H1 (cell line): ENCODE measurements at regions not wholly inside any gene's neighbourhood (a gene's known extent, or its start where the extent isn't known, plus 50 kb on each side); places are given as distances from the start of the nearest gene placed in this dataset.

Source experiments
- CTCF ChIA-PET: fragments of 300-600 bp; sonication (Branson Sonifier 250); formaldehyde crosslinking; loops from one replicate; lab custom pipeline; 2021; ENCODE audit not compliant: partially characterized antibody; lab: Charles Lee
- POLR2A ChIA-PET: fragments of 300-600 bp; sonication (Branson Sonifier 250); formaldehyde crosslinking; loops from one replicate; lab custom pipeline; 2021; ENCODE audit warnings: inconsistent platforms; ENCODE audit not compliant: partially characterized antibody; lab: Charles Lee
- DNase-seq, 2 experiments: peaks; one replicate each; pipeline versions ENCODE4 v3.0.0 to v3.0.0-alpha.2; 2010 to 2022; ENCODE audit warnings: low spot score in 2 of 2, low read depth in 1 of 2, mixed read lengths in 1 of 2
- FAIRE-seq: peaks from 2 replicates; lab custom pipeline; 2011; peaks lifted over from hg19 to GRCh38; lab: Jason Lieb, UNC
- H2AFZ ChIP-seq: 2 replicates; pipeline ENCODE4 v1.8.1; 2012; ENCODE audit warnings: low read length, inconsistent platforms
- H2AK5ac ChIP-seq: 2 replicates; pipeline ENCODE4 v1.6.1; 2013; ENCODE audit warnings: low read depth, low read length
- H2BK120ac ChIP-seq: replicated peaks from 2 replicates; pipeline ENCODE3; 2013; ENCODE audit warnings: low read depth, low read length, inconsistent platforms
- H2BK12ac ChIP-seq: 2 replicates; pipeline ENCODE4 v1.6.1; 2013; ENCODE audit warnings: low read depth, low read length
- H2BK15ac ChIP-seq: 2 replicates; pipeline ENCODE4 v1.6.1; 2013; ENCODE audit warnings: low read length
- H2BK20ac ChIP-seq: 2 replicates; pipeline ENCODE4 v1.6.1; 2013; ENCODE audit warnings: low read length
- H2BK5ac ChIP-seq: 2 replicates; pipeline ENCODE4 v1.6.1; 2013; ENCODE audit warnings: low read depth, low read length
- H3K14ac ChIP-seq: 2 replicates; pipeline ENCODE4 v1.6.1; 2013; ENCODE audit warnings: inconsistent platforms; ENCODE audit not compliant: insufficient read length
- H3K18ac ChIP-seq: 2 replicates; pipeline ENCODE4 v1.6.1; 2013; ENCODE audit warnings: low read length; ENCODE audit errors: extremely low read depth
- H3K23ac ChIP-seq: 2 replicates; pipeline ENCODE4 v1.6.1; 2013; ENCODE audit warnings: inconsistent platforms; ENCODE audit not compliant: insufficient read length
- H3K23me2 ChIP-seq: 2 replicates; pipeline ENCODE4 v1.6.1; 2013; ENCODE audit warnings: low read depth, low read length
- H3K27ac ChIP-seq: 2 replicates; pipeline ENCODE4 v1.6.1; 2011; ENCODE audit warnings: low read depth, low read length, inconsistent platforms
- H3K27me3 ChIP-seq, 4 experiments: replicated peaks in 1 of 4; 1 replicate in 1 of 4; 2 replicates in 3 of 4; pipeline versions ENCODE4 v1.6.1 to v1.8.1; 2011 to 2013; ENCODE audit warnings: low read length in 3 of 4, mild to moderate bottlenecking in 3 of 4, inconsistent platforms in 2 of 4, mixed read lengths in 2 of 4, moderate library complexity in 1 of 4; ENCODE audit not compliant: control insufficient read depth in 3 of 4, insufficient read depth in 3 of 4; ENCODE audit errors: extremely low read depth in 1 of 4
- H3K36me3 ChIP-seq, 4 experiments: 2 replicates each; pipeline versions ENCODE4 v1.6.1 to v1.8.1; 2011 to 2013; ENCODE audit warnings: mild to moderate bottlenecking in 4 of 4, low read length in 3 of 4, moderate library complexity in 2 of 4, control low read depth in 1 of 4, inconsistent platforms in 1 of 4; ENCODE audit not compliant: insufficient read depth in 4 of 4, control insufficient read depth in 2 of 4
- H3K4ac ChIP-seq: replicated peaks from 2 replicates; pipeline ENCODE3; 2013; ENCODE audit warnings: low read length, low read depth, mixed read lengths, inconsistent platforms; ENCODE audit not compliant: insufficient read length
- H3K4me1 ChIP-seq, 4 experiments: replicated peaks in 1 of 4; 1 replicate in 1 of 4; 2 replicates in 3 of 4; pipeline versions ENCODE4 v1.6.1 to v1.8.1; 2011 to 2013; ENCODE audit warnings: low read length in 3 of 4, inconsistent platforms in 2 of 4, mixed read lengths in 1 of 4; ENCODE audit not compliant: insufficient read depth in 4 of 4, control insufficient read depth in 3 of 4
- H3K4me2 ChIP-seq, 2 experiments: 2 replicates each; pipeline versions ENCODE4 v1.6.1 to v1.8.1; 2011 to 2013; ENCODE audit warnings: low read depth in 2 of 2, low read length in 2 of 2, control low read depth in 1 of 2, inconsistent platforms in 1 of 2, mild to moderate bottlenecking in 1 of 2; ENCODE audit not compliant: insufficient read depth in 1 of 2
- H3K4me3 ChIP-seq, 4 experiments: fragments of 200-600, 300-600 bp in 1 of 4; sonication (generic), shearing (Covaris generic), sonication (Bioruptor Twin) in 1 of 4; 2 replicates each; pipeline versions ENCODE4 v1.5.1 to v1.8.1; 2011 to 2016; ENCODE audit warnings: low read length in 4 of 4, low read depth in 3 of 4, control low read depth in 2 of 4, inconsistent platforms in 2 of 4, mild to moderate bottlenecking in 2 of 4, mixed read lengths in 1 of 4, moderate library complexity in 1 of 4; ENCODE audit not compliant: insufficient read depth in 2 of 4; ENCODE audit errors: extremely low read depth in 1 of 4
- H3K56ac ChIP-seq: replicated peaks from 2 replicates; pipeline ENCODE3; 2013; ENCODE audit warnings: low read depth, mild to moderate bottlenecking, mixed read lengths, low read length, inconsistent platforms; ENCODE audit not compliant: insufficient read length
- H3K79me1 ChIP-seq: 2 replicates; pipeline ENCODE4 v1.6.1; 2013; ENCODE audit warnings: low read depth, low read length, control low read depth
- H3K79me2 ChIP-seq, 2 experiments: 2 replicates each; pipeline versions ENCODE4 v1.6.1 to v1.8.1; 2012 to 2013; ENCODE audit warnings: low read length in 2 of 2, mild to moderate bottlenecking in 2 of 2, inconsistent platforms in 1 of 2; ENCODE audit not compliant: insufficient read depth in 2 of 2, control insufficient read depth in 1 of 2
- H3K9ac ChIP-seq, 4 experiments: replicated peaks in 1 of 4; 1 replicate in 1 of 4; 2 replicates in 3 of 4; pipeline versions ENCODE4 v1.6.1 to v1.8.1; 2011 to 2013; ENCODE audit warnings: low read depth in 3 of 4, low read length in 3 of 4, control low read depth in 2 of 4, mild to moderate bottlenecking in 2 of 4, moderate library complexity in 2 of 4, inconsistent platforms in 1 of 4; ENCODE audit errors: extremely low read depth in 1 of 4
- H3K9me3 ChIP-seq, 2 experiments: 2 replicates each; pipeline versions ENCODE4 v1.6.1 to v1.8.1; 2012 to 2013; ENCODE audit warnings: mild to moderate bottlenecking in 2 of 2, moderate library complexity in 2 of 2, control low read depth in 1 of 2, inconsistent platforms in 1 of 2, low read depth in 1 of 2, low read length in 1 of 2, mixed read lengths in 1 of 2; ENCODE audit not compliant: insufficient read depth in 2 of 2
- H4K20me1 ChIP-seq, 2 experiments: replicated peaks in 1 of 2; 2 replicates each; pipeline versions ENCODE3 to v1.8.1; 2011 to 2013; ENCODE audit warnings: inconsistent platforms in 2 of 2, low read length in 2 of 2, mild to moderate bottlenecking in 1 of 2; ENCODE audit not compliant: insufficient read depth in 2 of 2, control insufficient read depth in 1 of 2
- H4K5ac ChIP-seq: 2 replicates; pipeline ENCODE4 v1.6.1; 2013; ENCODE audit warnings: low read length, low read depth, mixed read lengths, inconsistent platforms; ENCODE audit not compliant: insufficient read length
- H4K8ac ChIP-seq: 2 replicates; pipeline ENCODE4 v1.8.0; 2013; ENCODE audit warnings: mild to moderate bottlenecking, moderate library complexity, low read length, inconsistent platforms; ENCODE audit not compliant: insufficient read depth; ENCODE audit errors: extremely low read depth
- H4K91ac ChIP-seq: replicated peaks from 2 replicates; pipeline ENCODE3; 2013; ENCODE audit warnings: low read length, mixed read lengths, inconsistent platforms; ENCODE audit not compliant: insufficient read length
- GTF2F1 ChIP-seq: IDR thresholded peaks from 2 replicates; pipeline ENCODE4 v1.6.1; 2012; ENCODE audit warnings: low read depth, low read length, improper control_type of control experiment, borderline replicate concordance
- PHF8 ChIP-seq: fragments of 200-600 bp; sonication (generic); conservative IDR thresholded peaks from 2 replicates; pipeline ENCODE4 v1.7.1; 2012; ENCODE audit warnings: low read depth, mild to moderate bottlenecking, inconsistent platforms, low read length, moderate library complexity
- SIN3A ChIP-seq, 2 experiments: IDR thresholded peaks in 1 of 2; conservative IDR thresholded peaks in 1 of 2; 2 replicates each; pipeline ENCODE4 v1.6.1; 2011 to 2012; ENCODE audit warnings: low read length in 2 of 2, improper control_type of control experiment in 1 of 2, low read depth in 1 of 2, mild to moderate bottlenecking in 1 of 2
- WGBS, 2 experiments: shearing (Covaris generic) in 1 of 2; methylation state at CpG; one replicate each; pipeline versions ENCODE4 v1.1.6 to v1.1.7; 2013 to 2015; ENCODE audit warnings: low lambda C conversion rate in 2 of 2, mixed read lengths in 2 of 2, inconsistent platforms in 1 of 2, low coverage in 1 of 2, missing lambda C conversion rate in 1 of 2; ENCODE audit not compliant: insufficient replicate concordance in 2 of 2, insufficient coverage in 1 of 2, insufficient read length in 1 of 2; ENCODE audit errors: extremely low coverage in 1 of 2, missing lambda C conversion rate in 1 of 2; 5-methylcytosine and 5-hydroxymethylcytosine counted together

DNA sequence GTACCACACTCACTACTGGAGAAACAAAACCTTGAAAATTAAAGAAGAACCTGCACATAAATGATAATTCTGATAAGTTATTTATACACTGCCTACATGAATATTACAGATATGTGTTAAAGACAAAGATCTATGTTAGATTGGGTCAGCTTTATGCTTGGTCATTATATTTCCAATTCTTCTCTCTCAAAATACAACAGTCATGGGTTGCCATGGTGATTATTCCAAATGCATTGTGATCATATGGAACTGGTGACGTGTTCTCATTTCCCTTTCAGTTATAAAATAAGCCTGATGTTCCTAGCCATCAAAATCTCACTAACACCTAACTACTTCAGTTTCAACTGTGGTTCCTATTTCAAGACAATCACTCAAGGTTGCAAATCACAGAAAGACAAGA, 1416.4 kb downstream of the UQCRFS1 start:
- Histone ChIP-seq H2BK20ac (no peak overlapping the region), H3K4me1 (peaks cover 0 to 9% (median 5%) of the 10 kb centered on the region in 4 experiments; a peak in 4 of 7 replicates), H3K23me2 (no peaks in the 10 kb centered on the region), H3K56ac (no peak overlapping the region), H4K8ac (no peak overlapping the region), H3K18ac (no peak overlapping the region), H3K79me2 (peaks cover 0 to 35% of the 10 kb centered on the region in 2 experiments; a peak in 3 of 4 replicates), H3K36me3 (no peaks in the 10 kb centered on the region; a peak in 2 of 8 replicates), H3K27me3 (no peaks in the 10 kb centered on the region), H3K4me2 (no peak overlapping the region), H3K4ac (no peak overlapping the region), H2AK5ac (no peak overlapping the region), H3K23ac (no peak overlapping the region), H3K27ac (no peak overlapping the region), H3K9ac (no peak overlapping the region), H2BK12ac (no peak overlapping the region), H2BK5ac (no peak overlapping the region), H2BK120ac (no peak overlapping the region), H4K91ac (no peak overlapping the region), H2AFZ (no peak overlapping the region), H3K4me3 (no peak overlapping the region), H2BK15ac (no peak overlapping the region), H4K5ac (no peak overlapping the region), H3K9me3 (no peaks in the 10 kb centered on the region), H3K79me1 (no peaks in the 10 kb centered on the region; the same call in 1 of the 2 replicates), H4K20me1 (peaks cover 8% of the 10 kb centered on the region in 2 experiments), H3K14ac (no peak overlapping the region)
- ChIA-PET POLR2A (no interaction called here), CTCF (no interaction called here)
- DNase-seq: no peak
- 90% methylated on average over 1 of the region's 1 CpG; no CpG with 5 or more reads in 1 of the 2 experiments for WGBS, 2 experiments
- FAIRE-seq: no peak
- no peak for TF ChIP-seq SIN3A (conservative IDR thresholded peaks at IDR 0.05 in 1 of 2, IDR thresholded peaks at IDR 0.05 in 1 of 2; ENCODE audit: low read depth in 1 of 2, low read length in 2 of 2)
- no peak for TF ChIP-seq GTF2F1
- TF ChIP-seq PHF8: no peak
